SU-DHL-6 (cell line): ENCODE measurements at regions not wholly inside any gene's neighbourhood (a gene's known extent, or its start where the extent isn't known, plus 50 kb on each side); places are given as distances from the start of the nearest gene placed in this dataset.

Experiments used
- H2AFZ ChIP-seq: fragments of 200-600 bp; sonication (generic); 2 replicates; pipeline ENCODE4 v1.6.1; 2014; ENCODE audit warnings: low read depth, mild to moderate bottlenecking, moderate library complexity, mixed read lengths, antibody characterized with exemption, low read length; ENCODE audit not compliant: severe bottlenecking
- H3F3A ChIP-seq: fragments of 200-600 bp; shearing (Covaris generic); 2 replicates; pipeline ENCODE4 v1.6.0; 2016; ENCODE audit warnings: antibody characterized with exemption, mild to moderate bottlenecking; ENCODE audit not compliant: insufficient read depth
- H3K27ac ChIP-seq: fragments of 200-600 bp; sonication (generic); 2 replicates; pipeline ENCODE4 v1.5.1; 2016; ENCODE audit warnings: low read depth, mild to moderate bottlenecking, low read length, moderate library complexity, mixed read lengths
- H3K27me3 ChIP-seq: fragments of 200-600 bp; sonication (generic), shearing (Covaris generic); 2 replicates; pipeline ENCODE4 v1.6.0; 2014; ENCODE audit warnings: mild to moderate bottlenecking, low read length
- H3K36me3 ChIP-seq: fragments of 200-600 bp; sonication (generic); 2 replicates; pipeline ENCODE4 v1.6.1; 2014; ENCODE audit warnings: mild to moderate bottlenecking, low read length, mixed read lengths
- H3K4me2 ChIP-seq: fragments of 300-600, 200-600 bp; shearing (Covaris generic), sonication (generic); 2 replicates; pipeline ENCODE4 v1.6.0; 2014; ENCODE audit warnings: low read length, low read depth, mild to moderate bottlenecking; ENCODE audit not compliant: poor library complexity, severe bottlenecking
- H3K4me3 ChIP-seq: fragments of 200-600 bp; sonication (generic); 2 replicates; pipeline ENCODE4 v1.5.1; 2014; ENCODE audit warnings: antibody characterized with exemption, low read length, mild to moderate bottlenecking, mixed read lengths; ENCODE audit not compliant: insufficient read depth, poor library complexity, severe bottlenecking
- H3K79me2 ChIP-seq: fragments of 200-600 bp; sonication (generic); 2 replicates; pipeline ENCODE4 v1.6.1; 2014; ENCODE audit warnings: mild to moderate bottlenecking, low read length, moderate library complexity; ENCODE audit not compliant: insufficient read depth
- H3K9ac ChIP-seq: fragments of 200-600 bp; sonication (generic); 2 replicates; pipeline ENCODE4 v1.7.0; 2014; ENCODE audit warnings: mild to moderate bottlenecking, low read length
- H3K9me2 ChIP-seq: fragments of 200-600 bp; sonication (generic); replicated peaks from 2 replicates; pipeline ENCODE4 v1.6.1; 2014; ENCODE audit warnings: low read length; ENCODE audit not compliant: insufficient read depth
- H3K9me3 ChIP-seq: fragments of 200-600 bp; sonication (generic); 2 replicates; pipeline ENCODE4 v1.6.1; 2014; ENCODE audit warnings: low read length, mixed read lengths; ENCODE audit not compliant: insufficient read depth
- H4K20me1 ChIP-seq: fragments of 200-600 bp; sonication (generic); 2 replicates; pipeline ENCODE4 v1.6.1; 2014; ENCODE audit warnings: low read depth, mild to moderate bottlenecking, antibody characterized with exemption, low read length, moderate library complexity, mixed read lengths
- EZH2phosphoT487 ChIP-seq: fragments of 200-600 bp; sonication (generic), shearing (Covaris generic); conservative IDR thresholded peaks from 2 replicates; pipeline ENCODE4 v1.6.1; 2018; ENCODE audit warnings: mild to moderate bottlenecking, antibody characterized with exemption, low read length, moderate library complexity, mixed read lengths
- TF ChIP-seq, protein P1 (sequence below): fragments of 200-600 bp; sonication (generic); IDR thresholded peaks from one replicate; pipeline ENCODE4 v1.5.1; 2017; ENCODE audit warnings: antibody characterized with exemption, mild to moderate bottlenecking, low read length, moderate library complexity; ENCODE audit not compliant: insufficient read depth, poor library complexity, severe bottlenecking

GRCh38 chr20:23230766-23231385 lies 119.7 kb upstream of the NXT1 start:
- Histone ChIP-seq H3K27me3 (no peaks in the 10 kb centered on the region), H2AFZ (no peak overlapping the region), H4K20me1 (no peaks in the 10 kb centered on the region), H3F3A (no peaks in the 10 kb centered on the region), H3K79me2 (no peaks in the 10 kb centered on the region), H3K9me3 (no peaks in the 10 kb centered on the region), H3K4me3 (no peak overlapping the region), H3K4me2 (no peak overlapping the region), H3K9me2 (no peaks in the 10 kb centered on the region), H3K9ac (no peak overlapping the region), H3K27ac (no peak overlapping the region), H3K36me3 (no peaks in the 10 kb centered on the region)
- no peak for TF ChIP-seq EZH2phosphoT487
- TF ChIP-seq, protein P1, sequence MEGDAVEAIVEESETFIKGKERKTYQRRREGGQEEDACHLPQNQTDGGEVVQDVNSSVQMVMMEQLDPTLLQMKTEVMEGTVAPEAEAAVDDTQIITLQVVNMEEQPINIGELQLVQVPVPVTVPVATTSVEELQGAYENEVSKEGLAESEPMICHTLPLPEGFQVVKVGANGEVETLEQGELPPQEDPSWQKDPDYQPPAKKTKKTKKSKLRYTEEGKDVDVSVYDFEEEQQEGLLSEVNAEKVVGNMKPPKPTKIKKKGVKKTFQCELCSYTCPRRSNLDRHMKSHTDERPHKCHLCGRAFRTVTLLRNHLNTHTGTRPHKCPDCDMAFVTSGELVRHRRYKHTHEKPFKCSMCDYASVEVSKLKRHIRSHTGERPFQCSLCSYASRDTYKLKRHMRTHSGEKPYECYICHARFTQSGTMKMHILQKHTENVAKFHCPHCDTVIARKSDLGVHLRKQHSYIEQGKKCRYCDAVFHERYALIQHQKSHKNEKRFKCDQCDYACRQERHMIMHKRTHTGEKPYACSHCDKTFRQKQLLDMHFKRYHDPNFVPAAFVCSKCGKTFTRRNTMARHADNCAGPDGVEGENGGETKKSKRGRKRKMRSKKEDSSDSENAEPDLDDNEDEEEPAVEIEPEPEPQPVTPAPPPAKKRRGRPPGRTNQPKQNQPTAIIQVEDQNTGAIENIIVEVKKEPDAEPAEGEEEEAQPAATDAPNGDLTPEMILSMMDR, result no peak

DNA sequence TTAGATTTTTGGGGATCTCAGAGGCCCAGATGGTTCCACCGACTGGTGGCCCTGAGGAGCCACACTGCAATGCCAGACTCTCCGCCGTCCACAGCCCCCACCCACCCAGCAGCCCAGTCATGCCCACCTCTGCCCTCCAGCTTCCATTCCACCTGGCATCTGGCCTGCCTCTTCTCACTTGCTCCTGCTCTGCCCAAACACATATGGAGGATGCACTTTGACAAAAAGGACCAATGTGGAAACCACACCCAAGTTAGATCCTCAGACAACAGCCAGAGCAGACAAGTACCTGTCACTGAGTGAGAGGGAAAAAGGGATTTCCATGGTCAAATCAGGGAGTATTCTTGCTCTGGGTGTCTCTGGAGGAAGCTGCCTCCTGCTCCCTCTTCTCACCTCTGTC lies 120.6 kb upstream of the NXT1 start:
- Histone ChIP-seq H3K79me2 (no peaks in the 10 kb centered on the region), H3K9me3 (no peaks in the 10 kb centered on the region), H3F3A (no peaks in the 10 kb centered on the region), H4K20me1 (no peaks in the 10 kb centered on the region), H2AFZ (no peak overlapping the region), H3K9ac (no peak overlapping the region), H3K27ac (no peak overlapping the region), H3K4me2 (no peak overlapping the region), H3K36me3 (no peaks in the 10 kb centered on the region), H3K27me3 (no peaks in the 10 kb centered on the region), H3K9me2 (no peaks in the 10 kb centered on the region), H3K4me3 (no peak overlapping the region)
- no peak for TF ChIP-seq EZH2phosphoT487
- TF ChIP-seq, protein P1, result no peak

- no peaks in the 10 kb centered on the region for H3F3A ChIP-seq
- H3K36me3 ChIP-seq, result no peaks in the 10 kb centered on the region
- no peaks in the 10 kb centered on the region for H4K20me1 ChIP-seq
- TF ChIP-seq EZH2phosphoT487, result no peak
- TF ChIP-seq, protein P1, result no peak
- H3K27ac ChIP-seq, result no peak overlapping the region
- no peak overlapping the region for H3K4me3 ChIP-seq
- H3K27me3 ChIP-seq, result no peaks in the 10 kb centered on the region
- no peaks in the 10 kb centered on the region for H3K9me2 ChIP-seq
- H3K79me2 ChIP-seq, result no peaks in the 10 kb centered on the region
- no peak overlapping the region for H3K4me2 ChIP-seq
- no peaks in the 10 kb centered on the region for H3K9me3 ChIP-seq
- H3K9ac ChIP-seq, result no peak overlapping the region
- no peak overlapping the region for H2AFZ ChIP-seq
Observed at GRCh38 chr20:23228912-23229311, 121.7 kb upstream of the NXT1 start.
